C1 segment of cervical spinal cord (tissue), 14 donors: ENCODE measurements at regions not wholly inside any gene's neighbourhood (a gene's known extent, or its start where the extent isn't known, plus 50 kb on each side); places are given as distances from the start of the nearest gene placed in this dataset.
A peak's percentile ranks its signal among the peaks of the same experiment; 100 is the strongest.

Experiments
- DNase-seq, 14 donors: peaks; one replicate each; lab custom pipeline; 2025; lab: John Stamatoyannopoulos, UW

DNA sequence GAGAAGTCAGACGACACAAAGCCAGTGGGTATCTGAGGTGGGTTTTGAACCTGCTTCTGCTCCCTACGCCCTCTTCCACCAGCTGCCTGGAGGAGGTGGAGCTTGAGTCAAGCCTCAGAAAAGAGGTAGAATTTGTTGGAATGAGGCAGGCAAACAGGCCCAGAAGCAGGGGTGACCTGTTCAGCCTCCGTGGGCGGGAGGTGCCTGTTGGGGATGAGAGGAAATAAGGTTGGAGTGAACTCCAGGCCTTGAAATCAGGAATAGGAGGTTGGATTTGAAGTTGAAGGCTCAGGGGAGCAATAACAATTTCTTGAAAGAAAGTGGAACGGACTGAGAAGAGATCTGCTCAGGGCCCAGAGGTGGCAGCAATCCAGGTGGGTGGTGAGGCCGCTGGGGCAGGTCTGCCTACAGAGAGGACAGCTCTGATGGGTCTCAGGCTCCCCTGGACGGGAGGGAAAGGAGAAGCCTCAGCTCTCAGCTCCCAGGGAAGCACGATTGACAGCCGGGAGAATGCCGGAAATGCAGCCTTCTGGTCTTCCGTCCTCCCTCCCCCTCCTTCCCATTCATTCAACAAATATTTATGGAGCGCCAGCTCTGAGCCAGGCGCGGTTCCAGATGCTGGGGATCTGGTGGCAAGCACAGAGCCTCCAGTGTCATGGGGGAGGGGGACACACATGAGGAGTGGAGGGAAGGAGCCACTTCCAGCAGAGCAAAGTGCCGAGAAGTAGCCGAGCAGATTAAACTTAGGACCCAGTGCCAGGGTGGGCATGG lies 61.9 kb upstream of the CIBAR2 start:
- peak in 3 of 14 donors; percentile 6 to 38 (median 20) for DNase-seq

DNA sequence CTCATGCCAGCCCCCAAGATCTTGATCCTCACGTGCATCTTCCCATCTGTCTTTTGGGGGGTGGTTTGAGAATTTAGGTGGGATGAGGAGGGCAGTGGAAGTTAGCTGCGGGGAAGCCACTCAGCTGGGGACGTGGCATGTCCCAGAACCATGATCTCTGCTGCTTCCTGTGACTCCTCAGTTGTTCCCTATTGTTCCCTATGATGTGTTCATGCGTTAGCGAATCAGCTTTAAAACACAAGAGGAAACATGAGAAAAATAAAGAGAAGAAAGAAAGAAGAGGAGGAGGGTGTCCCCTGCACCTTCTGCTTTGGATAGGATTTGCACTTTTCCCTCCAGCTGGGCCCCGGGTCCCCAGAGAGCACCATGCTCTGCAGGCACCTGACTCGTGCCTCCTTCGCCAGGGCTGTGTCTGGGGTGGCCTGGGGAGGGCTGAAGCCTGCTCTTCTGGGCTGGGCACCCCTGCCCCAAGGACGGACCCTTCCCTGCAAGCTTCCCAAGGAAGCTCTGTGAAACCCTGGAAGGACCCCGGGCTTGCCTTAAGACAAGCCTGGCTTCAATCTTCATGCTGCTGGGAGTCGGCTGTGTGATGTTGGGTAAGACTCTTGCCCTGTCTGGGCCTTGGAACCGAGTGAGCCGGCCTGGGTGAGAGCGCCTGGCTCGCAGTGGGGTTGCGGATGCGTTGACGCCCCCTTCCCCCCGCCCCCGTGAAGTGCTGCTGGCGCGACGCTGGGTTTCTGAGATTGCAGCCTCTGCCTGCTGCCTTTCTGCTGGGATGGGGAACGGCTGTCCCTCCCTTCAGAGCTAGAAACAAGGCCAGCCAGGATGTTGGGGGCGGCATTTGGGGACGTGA lies 62.8 kb upstream of the CIBAR2 start:
- no peak for DNase-seq

DNA sequence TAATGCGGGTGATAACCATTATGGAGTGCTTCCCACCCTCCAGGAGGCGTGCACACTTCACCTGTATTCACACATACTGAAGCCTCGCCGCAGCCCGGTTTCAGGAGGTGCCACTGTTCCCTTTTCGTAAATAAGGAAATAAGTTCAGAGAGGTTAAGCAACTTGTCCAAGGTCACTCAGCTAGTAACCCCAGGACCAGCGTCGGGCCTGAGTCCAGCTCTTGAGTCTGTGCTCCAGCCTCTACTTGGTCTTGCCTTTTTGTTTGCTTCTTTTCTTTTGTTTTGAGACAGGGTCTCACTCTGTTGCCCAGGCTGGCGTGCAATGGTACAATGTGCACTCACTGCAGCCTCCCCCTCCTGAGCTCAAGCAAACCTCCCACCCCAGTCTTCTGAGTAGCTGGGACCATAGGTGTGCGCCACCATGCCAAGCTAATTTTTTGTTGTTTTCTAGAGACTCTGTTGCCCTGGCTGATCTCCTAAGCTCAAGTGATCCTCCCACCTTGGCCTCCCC lies 63.5 kb upstream of the CIBAR2 start:
- no peak for DNase-seq

DNA sequence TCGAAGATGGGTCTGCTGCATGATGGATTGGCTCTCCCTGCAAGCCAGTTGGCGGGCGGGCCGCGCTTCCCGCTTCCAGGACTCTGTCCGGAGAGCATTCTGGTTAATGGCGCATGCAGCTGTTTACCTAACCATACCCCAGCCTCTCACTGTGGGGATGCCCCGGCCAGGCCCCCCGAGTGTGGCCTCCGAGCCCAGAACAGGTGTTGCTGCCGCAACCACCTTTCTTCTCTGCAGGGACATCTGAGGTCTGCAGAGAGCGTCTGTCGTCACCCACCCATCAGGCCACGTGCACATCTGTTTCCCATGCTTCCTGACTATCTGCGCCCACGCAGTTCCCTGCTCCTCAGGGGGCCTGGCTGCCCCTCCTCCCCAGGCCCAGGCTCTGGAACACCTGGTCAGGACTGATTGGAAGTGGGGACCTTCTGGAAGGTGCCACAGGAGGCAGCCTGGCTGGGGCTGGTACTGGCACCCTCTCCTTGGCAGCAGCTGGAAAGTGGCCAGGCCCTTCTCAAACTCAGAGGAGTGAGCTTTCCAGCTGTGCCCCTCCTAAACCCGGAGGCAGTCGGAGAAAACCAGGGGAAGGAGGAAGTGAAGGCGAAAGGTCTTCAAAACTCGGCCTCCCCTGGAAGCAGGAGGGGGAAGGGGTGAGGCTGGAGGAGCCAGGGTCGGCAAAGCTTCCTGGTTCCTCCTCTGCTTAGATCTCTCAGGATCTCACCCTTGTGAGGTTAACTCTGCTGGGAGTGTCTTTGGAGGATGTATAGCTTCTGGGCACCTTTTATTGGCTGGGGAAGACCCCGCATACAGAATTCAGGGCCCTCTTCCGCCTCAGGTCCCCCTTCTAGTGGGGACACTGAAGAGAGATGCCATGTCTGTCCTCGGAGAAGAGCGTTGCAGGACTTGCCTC lies 64.5 kb upstream of the CIBAR2 start:
- DNase-seq = no peak

DNA sequence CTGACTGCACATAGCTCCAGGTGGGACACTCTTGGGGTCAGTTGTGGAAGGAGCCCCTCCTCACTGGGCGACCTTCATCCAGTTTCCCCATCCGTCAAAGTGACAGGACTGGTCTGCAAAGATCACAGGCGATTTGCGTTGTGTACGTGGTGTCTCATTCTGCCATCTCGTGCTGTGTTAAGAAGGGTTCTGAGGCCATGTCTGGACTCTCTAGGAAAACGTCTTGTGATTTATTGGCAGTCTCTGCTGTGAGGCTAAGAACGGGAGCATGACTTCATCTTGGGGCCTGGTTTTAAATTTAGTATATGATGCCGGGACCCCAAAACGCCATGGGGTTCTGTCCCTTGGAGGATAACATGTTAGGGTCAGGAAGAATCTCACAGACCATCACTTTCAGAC lies 65.2 kb upstream of the CIBAR2 start:
- no peak for DNase-seq

DNA sequence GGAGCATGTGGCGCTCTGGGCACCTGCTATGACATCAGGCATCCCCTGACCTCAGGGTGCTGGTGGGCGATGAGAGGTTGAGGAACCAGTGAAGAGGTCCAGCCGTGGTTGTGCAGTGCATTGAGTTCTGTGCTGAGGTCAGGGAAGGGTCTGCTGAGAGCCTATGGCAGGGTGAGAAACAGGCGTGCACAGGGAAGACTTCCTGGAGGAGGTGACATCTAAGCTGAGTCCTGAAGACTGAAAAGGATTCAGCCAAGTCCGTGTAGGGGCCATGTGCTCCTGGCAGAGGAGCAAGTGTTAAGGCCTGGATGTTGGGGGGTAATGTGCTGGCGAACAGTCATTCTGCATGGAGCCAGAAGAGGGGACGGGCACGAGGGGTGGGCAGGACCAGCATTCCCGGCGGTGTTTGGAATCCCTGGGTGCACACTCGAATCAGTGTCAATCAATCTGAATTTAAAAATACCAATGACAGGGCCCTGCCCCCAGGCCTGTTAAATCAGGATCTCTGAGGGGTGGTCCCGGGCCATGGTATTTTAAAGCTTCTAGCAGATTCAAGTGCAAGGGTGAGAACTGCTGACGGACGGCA lies 65.8 kb upstream of the CIBAR2 start:
- DNase-seq = no peak

DNA sequence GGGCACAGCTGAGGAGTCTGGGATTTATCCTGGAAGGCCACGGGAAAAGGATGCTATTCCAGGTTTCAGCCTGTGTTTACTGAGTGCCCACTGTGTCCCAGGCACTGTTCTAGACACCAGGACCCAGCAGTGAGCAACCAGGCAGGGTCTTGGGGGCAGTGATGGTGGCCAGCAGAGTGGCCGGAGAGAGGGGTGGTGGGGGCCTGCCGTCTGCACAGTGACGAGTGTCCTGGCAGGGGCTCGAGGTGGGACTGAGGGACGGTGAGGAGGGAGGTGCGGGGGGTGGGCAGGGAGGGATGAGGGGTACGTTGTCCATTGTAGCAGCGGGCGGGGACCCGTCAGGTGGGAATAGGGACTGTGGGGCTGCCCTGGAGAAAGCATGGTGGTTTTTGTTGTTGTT lies 66.3 kb upstream of the CIBAR2 start:
- DNase-seq = no peak

GRCh38 chr16:85179344-85180046 lies 67.2 kb upstream of the CIBAR2 start:
- DNase-seq = no peak

GRCh38 chr16:85180047-85180826 lies 68.0 kb upstream of the CIBAR2 start:
- DNase-seq = no peak

GRCh38 chr16:85180827-85181738 lies 68.8 kb upstream of the CIBAR2 start:
- DNase-seq = no peak

DNA sequence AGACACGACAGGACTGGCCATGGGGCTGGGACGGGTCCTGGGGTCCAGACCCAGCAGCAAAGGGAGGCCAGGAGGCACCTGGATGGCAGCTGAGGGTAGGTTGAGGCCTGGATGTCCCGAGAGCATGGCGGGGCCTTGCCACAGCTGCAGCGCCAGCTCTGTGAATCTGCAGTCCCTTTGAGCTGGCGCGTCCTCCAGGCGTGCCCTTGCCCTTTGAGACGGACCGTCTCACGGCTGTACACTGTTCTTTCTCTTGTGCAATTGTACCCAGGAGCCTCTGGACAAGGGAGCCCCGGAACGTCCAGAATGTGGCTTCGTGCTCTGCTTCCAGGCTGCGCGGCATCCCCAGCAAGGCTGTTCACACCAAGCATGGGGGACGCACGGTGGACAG lies 69.5 kb upstream of the CIBAR2 start:
- no peak for DNase-seq

DNA sequence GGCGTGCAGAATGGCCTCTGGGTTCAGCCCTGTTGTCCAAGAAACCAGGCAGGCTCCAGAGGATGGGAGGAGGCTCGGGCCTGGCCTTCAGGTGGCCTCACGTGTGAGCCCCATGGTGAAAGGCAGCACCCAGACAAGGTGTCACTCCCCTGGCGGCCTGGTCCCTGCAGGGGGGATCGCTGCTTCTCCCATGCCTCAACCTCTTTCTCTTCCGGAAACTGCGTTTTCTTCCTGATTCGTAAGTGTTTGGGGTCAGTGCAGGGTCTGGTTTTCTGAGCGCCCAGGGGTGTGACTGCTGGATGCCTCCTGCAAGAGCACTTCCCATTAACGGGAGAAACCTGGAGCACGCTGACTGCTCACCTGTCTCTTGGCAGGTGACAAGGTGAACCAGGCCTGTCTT lies 70.0 kb upstream of the CIBAR2 start:
- DNase-seq = no peak

DNA sequence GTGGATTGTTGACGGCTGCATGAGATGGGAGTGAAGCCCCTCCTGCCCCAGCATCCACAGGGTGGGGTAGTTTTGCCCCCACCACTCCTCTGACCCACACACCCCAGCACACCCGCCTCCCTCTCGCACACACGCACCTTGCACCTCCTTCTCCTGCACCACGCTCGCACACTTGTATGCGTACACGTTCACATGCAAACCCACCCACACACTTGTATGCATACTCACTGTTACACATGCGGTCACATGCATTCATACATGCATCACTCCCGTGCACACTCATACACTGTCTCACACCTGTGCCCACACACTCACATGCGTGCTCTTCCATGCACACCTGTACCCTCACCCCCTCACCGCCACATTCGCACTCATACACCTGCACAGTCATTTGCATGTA lies 70.5 kb upstream of the CIBAR2 start:
- no peak for DNase-seq

- no peak for DNase-seq
These were observed 71.3 kb upstream of the CIBAR2 start for GRCh38 chr16:85183564-85183963.

DNA sequence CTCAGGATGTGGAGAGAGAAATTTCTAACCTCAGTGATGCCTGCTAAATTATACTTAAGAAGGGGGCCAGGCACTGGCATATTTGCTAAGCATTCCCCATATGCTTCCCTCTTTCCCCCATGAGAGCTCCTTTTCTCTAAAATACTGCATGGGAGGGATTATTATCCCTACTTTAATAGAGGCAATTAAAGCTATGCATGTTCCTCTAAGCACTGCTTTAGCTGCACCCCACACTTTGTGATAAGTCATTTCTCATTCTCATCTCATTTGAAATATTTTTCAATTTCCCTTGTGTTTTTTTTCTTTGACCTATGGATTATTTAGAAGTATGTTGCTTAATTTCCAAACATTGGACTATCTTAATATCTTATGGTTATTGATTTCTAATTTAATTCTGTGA lies 72.1 kb upstream of the CIBAR2 start:
- DNase-seq = no peak

- no peak for DNase-seq
These were observed 73.2 kb upstream of the CIBAR2 start for GRCh38 chr16:85185303-85186100.

DNA sequence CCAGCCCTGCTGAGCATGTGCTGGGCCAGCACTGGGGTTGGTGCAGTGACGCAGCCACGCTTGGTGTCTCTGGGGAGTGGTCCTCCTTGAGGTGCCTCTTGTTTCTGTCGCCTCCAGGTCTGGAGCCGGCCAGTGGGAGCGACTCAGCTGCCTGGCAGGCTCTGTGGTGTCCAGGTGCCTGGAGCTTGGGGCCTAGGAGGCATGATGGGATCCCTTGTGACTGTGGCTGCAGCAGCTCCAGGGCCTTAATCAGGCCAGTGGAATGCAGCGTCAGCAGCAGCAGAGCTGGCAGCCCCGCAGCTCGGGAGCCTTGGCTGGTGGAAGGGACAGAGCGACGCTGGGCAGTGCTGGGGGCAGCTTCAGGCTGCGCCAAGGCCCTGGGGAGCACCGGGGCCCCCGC lies 74.7 kb upstream of the CIBAR2 start:
- peak in 8 of 14 donors; percentile 11 to 67 (median 29) for DNase-seq

DNA sequence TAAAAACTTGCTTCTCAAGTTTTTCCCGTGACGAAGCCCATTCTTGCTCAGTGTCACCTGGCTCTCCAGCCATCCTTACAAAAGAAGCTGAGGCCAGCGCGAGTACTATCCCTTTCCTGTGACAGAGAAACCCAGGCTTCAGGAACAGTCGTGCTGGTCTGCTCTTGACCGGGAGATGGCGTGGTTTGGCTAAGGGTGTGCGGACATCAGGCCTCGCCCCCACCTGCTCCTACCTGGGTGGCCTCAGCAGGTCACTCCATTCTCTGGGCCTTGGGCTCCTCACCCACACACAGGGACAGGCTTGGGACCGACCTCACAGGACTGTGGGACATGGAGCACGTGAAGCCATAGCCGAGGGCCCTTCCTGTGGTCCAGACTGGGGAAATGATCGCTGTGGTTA lies 75.2 kb upstream of the CIBAR2 start:
- no peak for DNase-seq
